OCI-LY1 (cell line): ENCODE measurements at regions not wholly inside any gene's neighbourhood (a gene's known extent, or its start where the extent isn't known, plus 50 kb on each side); places are given as distances from the start of the nearest gene placed in this dataset.

ENCODE experiments used
- H2AFZ ChIP-seq: fragments of 200-600 bp; sonication (generic), shearing (Covaris generic); 2 replicates; pipeline ENCODE4 v1.6.0; 2014; ENCODE audit warnings: antibody characterized with exemption, mild to moderate bottlenecking, low read length
- H3F3A ChIP-seq: fragments of 200-600 bp; sonication (generic), shearing (Covaris generic); 2 replicates; pipeline ENCODE4 v1.6.0; 2014; ENCODE audit warnings: mild to moderate bottlenecking, antibody characterized with exemption, low read length, moderate library complexity; ENCODE audit not compliant: insufficient read depth
- H3K27ac ChIP-seq: fragments of 200-600 bp; sonication (generic); 2 replicates; pipeline ENCODE4 v1.5.1; 2014; ENCODE audit warnings: low read length, mixed run types, mild to moderate bottlenecking, low read depth; ENCODE audit not compliant: poor library complexity, severe bottlenecking
- H3K27me3 ChIP-seq: fragments of 200-600 bp; sonication (generic); 2 replicates; pipeline ENCODE4 v1.6.0; 2014; ENCODE audit warnings: antibody characterized with exemption, mild to moderate bottlenecking, low read length, moderate library complexity; ENCODE audit not compliant: insufficient read depth
- H3K36me3 ChIP-seq: fragments of 200-600 bp; sonication (generic); 2 replicates; pipeline ENCODE4 v1.6.1; 2014; ENCODE audit warnings: mild to moderate bottlenecking, antibody characterized with exemption, low read length, moderate library complexity, mixed read lengths; ENCODE audit not compliant: insufficient read depth
- H3K4me1 ChIP-seq: fragments of 200-600 bp; sonication (generic); 2 replicates; pipeline ENCODE4 v1.5.1; 2014; ENCODE audit warnings: mild to moderate bottlenecking, low read length, moderate library complexity; ENCODE audit not compliant: insufficient read depth, severe bottlenecking
- H3K4me2 ChIP-seq: fragments of 200-600 bp; sonication (generic), shearing (Covaris generic); 2 replicates; pipeline ENCODE4 v1.6.1; 2014; ENCODE audit warnings: low read length
- H3K4me3 ChIP-seq: fragments of 200-600 bp; sonication (generic); 2 replicates; pipeline ENCODE4 v1.5.1; 2014; ENCODE audit warnings: low read length, low read depth, mild to moderate bottlenecking, mixed read lengths; ENCODE audit not compliant: poor library complexity, severe bottlenecking
- H3K79me2 ChIP-seq: fragments of 200-600 bp; shearing (Covaris generic); 2 replicates; pipeline ENCODE4 v1.6.1; 2016; ENCODE audit warnings: mixed run types, low read length, mixed read lengths; ENCODE audit not compliant: insufficient read depth
- H3K9ac ChIP-seq: fragments of 200-600 bp; sonication (generic), shearing (Covaris generic); 2 replicates; pipeline ENCODE4 v1.6.1; 2014; ENCODE audit warnings: mild to moderate bottlenecking, low read length, mixed read lengths
- H3K9me2 ChIP-seq: fragments of 200-600 bp; sonication (generic), shearing (Covaris generic); 2 replicates; pipeline ENCODE4 v1.6.1; 2014; ENCODE audit warnings: low read depth, mild to moderate bottlenecking, low read length, mixed read lengths
- H3K9me3 ChIP-seq: fragments of 200-600 bp; shearing (Covaris generic); 2 replicates; pipeline ENCODE4 v1.6.1; 2014; ENCODE audit warnings: low read length, mixed read lengths
- H4K20me1 ChIP-seq: fragments of 200-600 bp; sonication (generic), shearing (Covaris generic); 2 replicates; pipeline ENCODE4 v1.6.0; 2016; ENCODE audit warnings: mild to moderate bottlenecking, low read length; ENCODE audit not compliant: insufficient read depth
- CTCF ChIP-seq: fragments of 200-600 bp; sonication (generic), shearing (Covaris generic); IDR thresholded peaks from 2 replicates; pipeline ENCODE4 v1.5.1; 2017; ENCODE audit warnings: mild to moderate bottlenecking, antibody characterized with exemption, low read length, moderate library complexity, mixed read lengths
- EZH2 ChIP-seq: fragments of 200-600 bp; sonication (generic), shearing (Covaris generic); IDR thresholded peaks from 2 replicates; pipeline ENCODE4 v1.8.0; 2017; ENCODE audit warnings: borderline replicate concordance, mixed run types, mild to moderate bottlenecking, antibody characterized with exemption, low read length, moderate library complexity, mixed read lengths

DNA sequence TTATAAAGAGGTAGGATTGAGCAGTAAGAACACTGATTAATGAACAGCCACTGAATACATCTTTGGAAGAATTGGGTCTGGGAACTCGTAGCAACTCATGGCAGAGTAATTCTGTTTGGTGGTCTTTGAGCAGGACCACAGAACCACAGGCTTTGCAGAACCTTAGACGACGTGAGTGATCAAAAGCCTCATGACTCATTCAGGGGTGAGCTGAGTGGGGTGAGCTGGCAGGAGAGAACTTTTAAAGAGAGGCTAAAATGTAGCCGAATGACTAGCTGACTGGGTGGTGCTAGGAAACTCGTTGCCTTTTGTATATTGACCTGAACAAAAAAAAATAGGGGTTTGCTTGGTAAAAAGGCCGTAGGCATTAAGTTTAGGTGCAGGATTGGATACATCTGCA lies 313.8 kb downstream of the TGFB2 start:
- Histone ChIP-seq H3K27ac (no peak overlapping the region), H2AFZ (no peak overlapping the region), H3F3A (no peaks in the 10 kb centered on the region), H3K9me3 (no peaks in the 10 kb centered on the region), H3K4me2 (no peak overlapping the region), H3K36me3 (no peaks in the 10 kb centered on the region), H3K4me3 (no peak overlapping the region), H3K27me3 (no peaks in the 10 kb centered on the region), H4K20me1 (no peaks in the 10 kb centered on the region), H3K9me2 (no peaks in the 10 kb centered on the region), H3K9ac (no peak overlapping the region), H3K4me1 (no peaks in the 10 kb centered on the region), H3K79me2 (no peaks in the 10 kb centered on the region)
- TF ChIP-seq EZH2: no peak
- no peak for TF ChIP-seq CTCF

DNA sequence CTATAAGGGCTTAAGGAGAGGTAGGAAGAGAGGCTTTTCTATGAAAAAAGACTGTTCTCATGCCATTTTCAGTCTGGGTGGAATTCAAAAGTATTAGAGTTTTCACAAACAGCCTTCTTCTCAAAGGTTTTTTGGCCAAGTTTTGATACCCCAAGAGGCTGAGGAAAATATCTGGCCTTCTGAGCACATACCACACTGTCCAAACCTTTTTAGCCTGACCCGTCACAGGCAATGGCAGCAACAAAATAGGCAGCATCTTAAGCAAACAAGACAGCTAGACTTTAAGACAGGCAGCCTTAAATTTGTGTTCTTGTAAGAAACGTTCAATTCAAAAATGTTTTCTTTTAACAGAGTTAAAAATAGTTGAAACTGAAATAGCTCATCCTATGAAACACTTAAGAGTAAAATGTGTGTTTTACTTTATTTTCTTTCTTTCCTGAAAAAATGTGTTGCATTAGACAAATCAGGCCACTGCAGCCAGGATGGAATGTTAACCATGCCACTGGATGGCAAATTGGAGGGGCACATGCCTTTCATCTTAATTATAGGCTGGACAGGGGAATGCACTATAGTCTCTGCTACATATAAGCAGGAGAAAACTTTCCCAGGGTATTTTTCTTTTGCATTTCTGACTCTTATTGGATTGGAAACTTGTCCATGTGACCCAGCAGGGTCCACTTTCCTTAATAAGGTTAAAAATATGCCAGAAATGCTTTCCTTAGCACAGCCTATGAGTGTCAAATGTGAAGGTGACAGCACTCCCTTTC lies 315.0 kb downstream of the TGFB2 start:
- Histone ChIP-seq H3F3A (no peaks in the 10 kb centered on the region), H3K27ac (no peak overlapping the region), H2AFZ (no peak overlapping the region), H3K27me3 (no peaks in the 10 kb centered on the region), H3K9me2 (no peaks in the 10 kb centered on the region), H3K4me3 (no peak overlapping the region), H3K4me2 (no peak overlapping the region), H4K20me1 (no peaks in the 10 kb centered on the region), H3K4me1 (no peaks in the 10 kb centered on the region), H3K36me3 (no peaks in the 10 kb centered on the region), H3K9me3 (no peaks in the 10 kb centered on the region), H3K9ac (no peak overlapping the region), H3K79me2 (no peaks in the 10 kb centered on the region)
- TF ChIP-seq CTCF (no peak), EZH2 (no peak)

- H3K4me3 ChIP-seq: no peak overlapping the region
- no peak overlapping the region for H3K27ac ChIP-seq
- H4K20me1 ChIP-seq: no peaks in the 10 kb centered on the region
- H3K9me2 ChIP-seq: no peaks in the 10 kb centered on the region
- no peaks in the 10 kb centered on the region for H3K4me1 ChIP-seq
- H3F3A ChIP-seq: no peaks in the 10 kb centered on the region
- no peaks in the 10 kb centered on the region for H3K9me3 ChIP-seq
- no peak overlapping the region for H3K9ac ChIP-seq
- H3K79me2 ChIP-seq: no peaks in the 10 kb centered on the region
- no peaks in the 10 kb centered on the region for H3K27me3 ChIP-seq
- TF ChIP-seq CTCF: no peak
- TF ChIP-seq EZH2: no peak
- no peak overlapping the region for H2AFZ ChIP-seq
- H3K4me2 ChIP-seq: no peak overlapping the region
- no peaks in the 10 kb centered on the region for H3K36me3 ChIP-seq
Measured at GRCh38 chr1:218660678-218661053, 315.5 kb downstream of the TGFB2 start.
